ENCODE measurements at regions not wholly inside any gene's neighbourhood (a gene's known extent, or its start where the extent isn't known, plus 50 kb on each side); places are given as distances from the start of the nearest gene placed in this dataset.

GRCh38 chr5:174545926-174546325, 178.5 kb upstream of the MSX2 start:
- TF ChIP-seq, protein P1, sequence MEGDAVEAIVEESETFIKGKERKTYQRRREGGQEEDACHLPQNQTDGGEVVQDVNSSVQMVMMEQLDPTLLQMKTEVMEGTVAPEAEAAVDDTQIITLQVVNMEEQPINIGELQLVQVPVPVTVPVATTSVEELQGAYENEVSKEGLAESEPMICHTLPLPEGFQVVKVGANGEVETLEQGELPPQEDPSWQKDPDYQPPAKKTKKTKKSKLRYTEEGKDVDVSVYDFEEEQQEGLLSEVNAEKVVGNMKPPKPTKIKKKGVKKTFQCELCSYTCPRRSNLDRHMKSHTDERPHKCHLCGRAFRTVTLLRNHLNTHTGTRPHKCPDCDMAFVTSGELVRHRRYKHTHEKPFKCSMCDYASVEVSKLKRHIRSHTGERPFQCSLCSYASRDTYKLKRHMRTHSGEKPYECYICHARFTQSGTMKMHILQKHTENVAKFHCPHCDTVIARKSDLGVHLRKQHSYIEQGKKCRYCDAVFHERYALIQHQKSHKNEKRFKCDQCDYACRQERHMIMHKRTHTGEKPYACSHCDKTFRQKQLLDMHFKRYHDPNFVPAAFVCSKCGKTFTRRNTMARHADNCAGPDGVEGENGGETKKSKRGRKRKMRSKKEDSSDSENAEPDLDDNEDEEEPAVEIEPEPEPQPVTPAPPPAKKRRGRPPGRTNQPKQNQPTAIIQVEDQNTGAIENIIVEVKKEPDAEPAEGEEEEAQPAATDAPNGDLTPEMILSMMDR (IDR thresholded peaks at IDR 0.05; ENCODE audit: low read depth, low read length): no peak
- no peak for DNase-seq (ENCODE audit: extremely low read depth, low read depth)

- TF ChIP-seq, protein P1 (IDR thresholded peaks at IDR 0.05; ENCODE audit: low read depth, low read length): no peak
- no peak for DNase-seq (ENCODE audit: extremely low read depth, low read depth)
These were observed 176.6 kb upstream of the MSX2 start for GRCh38 chr5:174547814-174548213.

- TF ChIP-seq, protein P1 (IDR thresholded peaks at IDR 0.05; ENCODE audit: low read depth, low read length): no peak
- DNase-seq (ENCODE audit: extremely low read depth, low read depth): no peak
These were observed 175.1 kb upstream of the MSX2 start for GRCh38 chr5:174549254-174549653.

DNA sequence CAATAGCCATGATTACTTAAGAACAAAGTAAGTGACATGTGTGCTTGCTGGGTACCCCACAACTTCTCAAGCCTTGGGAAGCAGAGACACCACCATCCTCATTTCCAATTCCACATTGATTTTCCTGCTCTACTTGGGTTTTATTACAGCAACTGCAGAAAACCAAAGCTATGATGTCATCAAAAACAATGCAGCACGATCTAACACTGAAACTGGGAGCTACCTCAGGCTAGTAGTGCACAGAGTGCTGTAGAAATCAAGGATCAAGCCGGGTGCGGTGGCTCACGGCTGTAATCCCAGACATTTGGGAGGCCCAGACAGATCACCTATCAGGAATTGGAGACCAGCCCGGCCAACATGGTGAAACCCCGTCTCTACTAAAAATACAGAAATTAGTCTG, 174.4 kb upstream of the MSX2 start:
- no peak for DNase-seq (ENCODE audit: extremely low read depth, low read depth)
- TF ChIP-seq, protein P1 (IDR thresholded peaks at IDR 0.05; ENCODE audit: low read depth, low read length): no peak

DNA sequence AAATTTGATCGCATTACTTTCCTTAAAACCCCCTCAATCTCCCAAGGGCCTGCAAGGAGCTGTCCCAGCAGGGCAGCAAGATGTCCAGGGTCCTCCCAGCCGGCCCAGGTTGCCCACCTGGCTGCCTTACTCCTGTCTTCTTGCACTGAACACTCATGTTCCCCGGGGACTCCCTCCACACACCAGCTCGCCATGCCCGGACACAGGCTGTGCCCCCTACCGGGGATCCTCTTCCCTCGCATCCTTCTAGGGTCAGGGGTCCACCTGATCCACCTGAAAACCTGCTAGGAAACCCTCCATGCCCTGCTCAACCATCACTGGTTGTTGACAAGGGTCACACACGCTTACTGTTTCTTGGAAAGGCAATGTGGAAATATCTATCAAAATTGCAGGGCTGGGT, 172.0 kb upstream of the MSX2 start:
- TF ChIP-seq, protein P1 (IDR thresholded peaks at IDR 0.05; ENCODE audit: low read depth, low read length): no peak
- no peak for DNase-seq (ENCODE audit: extremely low read depth, low read depth)

DNA sequence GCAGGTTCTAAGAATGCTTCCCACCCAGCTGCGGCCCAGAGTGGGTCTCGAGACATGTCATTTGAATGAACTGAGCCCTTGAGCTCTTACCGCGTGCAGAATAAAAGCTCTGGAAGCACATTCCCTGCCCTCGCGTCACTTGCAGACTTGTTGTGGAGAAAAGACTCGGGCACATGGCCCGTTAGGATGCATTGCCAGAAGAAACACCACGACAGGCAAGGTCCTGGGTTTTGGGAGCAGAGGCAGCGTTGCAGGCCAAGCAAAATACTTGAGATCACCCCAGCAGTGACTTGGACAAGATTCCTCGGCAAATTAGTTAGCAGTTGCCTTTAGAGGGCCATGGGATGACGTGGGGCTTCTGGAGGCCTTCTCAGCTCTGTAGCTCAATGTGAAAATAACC, 170.8 kb upstream of the MSX2 start:
- TF ChIP-seq, protein P1 (IDR thresholded peaks at IDR 0.05; ENCODE audit: low read depth, low read length): no peak
- DNase-seq (ENCODE audit: extremely low read depth, low read depth): no peak

DNA sequence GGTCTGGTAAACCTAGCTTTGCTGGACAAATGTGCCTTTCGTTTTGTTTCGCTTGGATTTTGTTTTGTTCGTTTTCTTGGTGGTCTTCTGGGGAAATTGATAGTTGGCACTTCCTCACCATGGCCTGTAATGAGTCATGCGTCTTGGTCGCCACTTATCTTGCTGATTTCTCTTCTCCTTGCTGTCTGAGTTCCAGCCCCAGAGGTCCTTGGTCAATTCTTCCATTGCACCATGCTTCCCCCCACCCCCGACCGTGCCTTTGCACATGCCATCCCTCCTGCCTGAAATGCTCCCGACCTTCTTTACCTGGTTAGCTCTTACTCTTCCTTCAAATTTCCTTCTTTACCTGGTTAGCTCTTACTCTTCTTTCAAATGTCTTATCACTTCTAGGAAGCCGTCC, 168.7 kb upstream of the MSX2 start:
- no peak for DNase-seq (ENCODE audit: extremely low read depth, low read depth)
- TF ChIP-seq, protein P1 (IDR thresholded peaks at IDR 0.05; ENCODE audit: low read depth, low read length): no peak

All from AG09319 (cell line).